ENCODE measurements at regions not wholly inside any gene's neighbourhood (a gene's known extent, or its start where the extent isn't known, plus 50 kb on each side); places are given as distances from the start of the nearest gene placed in this dataset.
"Not testable (repeated sequence)": the region's sequence is repeated elsewhere in the genome, so short reads cannot be mapped to it uniquely, and the experiment has no call there.

- H3K27ac ChIP-seq: no peak overlapping the region
- TF ChIP-seq, protein P1, sequence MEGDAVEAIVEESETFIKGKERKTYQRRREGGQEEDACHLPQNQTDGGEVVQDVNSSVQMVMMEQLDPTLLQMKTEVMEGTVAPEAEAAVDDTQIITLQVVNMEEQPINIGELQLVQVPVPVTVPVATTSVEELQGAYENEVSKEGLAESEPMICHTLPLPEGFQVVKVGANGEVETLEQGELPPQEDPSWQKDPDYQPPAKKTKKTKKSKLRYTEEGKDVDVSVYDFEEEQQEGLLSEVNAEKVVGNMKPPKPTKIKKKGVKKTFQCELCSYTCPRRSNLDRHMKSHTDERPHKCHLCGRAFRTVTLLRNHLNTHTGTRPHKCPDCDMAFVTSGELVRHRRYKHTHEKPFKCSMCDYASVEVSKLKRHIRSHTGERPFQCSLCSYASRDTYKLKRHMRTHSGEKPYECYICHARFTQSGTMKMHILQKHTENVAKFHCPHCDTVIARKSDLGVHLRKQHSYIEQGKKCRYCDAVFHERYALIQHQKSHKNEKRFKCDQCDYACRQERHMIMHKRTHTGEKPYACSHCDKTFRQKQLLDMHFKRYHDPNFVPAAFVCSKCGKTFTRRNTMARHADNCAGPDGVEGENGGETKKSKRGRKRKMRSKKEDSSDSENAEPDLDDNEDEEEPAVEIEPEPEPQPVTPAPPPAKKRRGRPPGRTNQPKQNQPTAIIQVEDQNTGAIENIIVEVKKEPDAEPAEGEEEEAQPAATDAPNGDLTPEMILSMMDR (IDR thresholded peaks at IDR 0.05 in 4 of 5, conservative IDR thresholded peaks at IDR 0.05 in 1 of 5): no peak
- TF ChIP-seq POLR2A (IDR thresholded peaks at IDR 0.05): no peak
- no peaks in the 10 kb centered on the region for H3K36me3 ChIP-seq
- DNase-seq: no peak
- H3K4me1 ChIP-seq: no peaks in the 10 kb centered on the region
- no peaks in the 10 kb centered on the region for H3K9me3 ChIP-seq
- H3K27me3 ChIP-seq: no peaks in the 10 kb centered on the region
- intact Hi-C loops (cut with DNase I; ENCODE audit: low total_unique reads): no loop called here
- ATAC-seq: no peak
- in situ Hi-C loops (cut with MboI; ENCODE audit: low sequenced_read_pairs in 4 of 4): no loop called here
- no peak overlapping the region for H3K4me3 ChIP-seq
These were observed 809.4 kb upstream of the AMELY start for GRCh38 chrY:7720974-7721373.

GRCh38 chrY:7719271-7719670, 807.7 kb upstream of the AMELY start:
- intact Hi-C loops (cut with DNase I; ENCODE audit: low total_unique reads) (no loop called here), in situ Hi-C loops (cut with MboI; ENCODE audit: low sequenced_read_pairs in 4 of 4) (no loop called here)
- Histone ChIP-seq H3K27ac (no peak overlapping the region), H3K36me3 (no peaks in the 10 kb centered on the region), H3K9me3 (no peaks in the 10 kb centered on the region), H3K4me1 (no peaks in the 10 kb centered on the region), H3K27me3 (no peaks in the 10 kb centered on the region), H3K4me3 (no peak overlapping the region)
- ATAC-seq (no peak), DNase-seq (no peak)
- TF ChIP-seq, protein P1 (IDR thresholded peaks at IDR 0.05 in 4 of 5, conservative IDR thresholded peaks at IDR 0.05 in 1 of 5): no peak
- no peak for TF ChIP-seq POLR2A (IDR thresholded peaks at IDR 0.05)

- Histone ChIP-seq H3K4me1 (no peaks in the 10 kb centered on the region), H3K9me3 (no peaks in the 10 kb centered on the region), H3K36me3 (no peaks in the 10 kb centered on the region), H3K27me3 (no peaks in the 10 kb centered on the region), H3K4me3 (no peak overlapping the region), H3K27ac (no peak overlapping the region)
- in situ Hi-C loops (cut with MboI; ENCODE audit: low sequenced_read_pairs in 4 of 4) (no loop called here), intact Hi-C loops (cut with DNase I; ENCODE audit: low total_unique reads) (no loop called here)
- ATAC-seq (no peak), DNase-seq (no peak)
- no peak for TF ChIP-seq POLR2A (IDR thresholded peaks at IDR 0.05)
- TF ChIP-seq, protein P1 (IDR thresholded peaks at IDR 0.05 in 4 of 5, conservative IDR thresholded peaks at IDR 0.05 in 1 of 5): no peak
These were observed 807.1 kb upstream of the AMELY start for GRCh38 chrY:7718626-7719025.

DNA sequence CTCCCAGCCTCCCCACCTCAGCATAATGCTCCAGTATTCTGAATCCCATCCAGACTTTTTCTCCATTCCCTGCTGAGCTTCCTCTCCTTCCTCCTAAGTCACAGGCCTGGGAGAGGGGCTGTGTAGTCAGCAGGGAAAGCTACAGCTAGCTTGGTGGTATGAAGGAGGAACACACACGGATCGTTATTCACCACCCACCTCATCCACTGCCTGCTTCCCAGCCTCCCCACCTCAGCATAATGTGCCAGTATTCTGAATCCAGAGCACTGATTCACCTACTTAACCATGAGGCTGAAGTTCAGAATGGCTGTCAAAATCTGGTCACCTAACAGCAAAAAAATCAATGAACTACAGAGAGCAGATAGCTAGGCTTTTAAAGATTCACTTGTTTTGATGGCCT, 806.6 kb upstream of the AMELY start:
- no peak for ATAC-seq

GRCh38 chrY:7714426-7714825, 802.9 kb upstream of the AMELY start:
- Histone ChIP-seq H3K4me3 (no peak overlapping the region), H3K9me3 (no peaks in the 10 kb centered on the region), H3K36me3 (no peaks in the 10 kb centered on the region), H3K4me1 (no peaks in the 10 kb centered on the region), H3K27ac (no peak overlapping the region), H3K27me3 (no peaks in the 10 kb centered on the region)
- DNase-seq: peak in 1 of 2 donors; percentile 10
- no peak for ATAC-seq
- intact Hi-C loops (cut with DNase I; ENCODE audit: low total_unique reads) (no loop called here), in situ Hi-C loops (cut with MboI; ENCODE audit: low sequenced_read_pairs in 4 of 4) (no loop called here)
- no peak for TF ChIP-seq POLR2A (IDR thresholded peaks at IDR 0.05)
- TF ChIP-seq, protein P1 (IDR thresholded peaks at IDR 0.05 in 4 of 5, conservative IDR thresholded peaks at IDR 0.05 in 1 of 5): no peak

More for the DNA sequence above, 806.6 kb upstream of the AMELY start:
- H3K36me3 ChIP-seq: no peaks in the 10 kb centered on the region
- intact Hi-C loops (cut with DNase I; ENCODE audit: low total_unique reads) (no loop called here), in situ Hi-C loops (cut with MboI; ENCODE audit: low sequenced_read_pairs in 4 of 4) (no loop called here)
- TF ChIP-seq, protein P1 (IDR thresholded peaks at IDR 0.05 in 4 of 5, conservative IDR thresholded peaks at IDR 0.05 in 1 of 5): no peak
- no peak for TF ChIP-seq POLR2A (IDR thresholded peaks at IDR 0.05)
- no peaks in the 10 kb centered on the region for H3K9me3 ChIP-seq
- no peak for DNase-seq
- no peak overlapping the region for H3K4me3 ChIP-seq
- H3K27me3 ChIP-seq: no peaks in the 10 kb centered on the region
- H3K27ac ChIP-seq: no peak overlapping the region
- no peaks in the 10 kb centered on the region for H3K4me1 ChIP-seq

DNA sequence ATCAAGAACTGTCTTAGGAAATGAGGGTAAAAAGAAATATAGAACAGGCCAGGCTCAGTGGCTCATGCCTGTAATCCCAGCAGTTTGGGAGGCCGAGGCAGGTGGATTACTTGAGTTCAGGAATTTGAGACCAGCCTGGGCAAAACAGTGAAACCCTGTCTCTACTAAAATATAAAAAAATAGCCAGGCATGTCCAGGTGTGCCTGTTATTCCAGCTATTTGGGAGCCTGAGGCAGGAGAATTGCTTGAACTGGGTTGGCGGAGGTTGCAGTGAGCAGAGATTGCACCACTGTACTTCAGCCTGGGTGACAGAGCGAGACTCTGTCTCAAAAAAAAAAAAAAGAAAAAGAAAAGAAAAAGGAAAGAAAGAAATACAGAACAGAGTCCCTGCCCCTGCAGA, 802.2 kb upstream of the AMELY start:
- H3K27ac ChIP-seq; ATAC-seq; H3K9me3 ChIP-seq; in situ Hi-C loops (cut with MboI; ENCODE audit: low sequenced_read_pairs in 4 of 4); H3K4me3 ChIP-seq; H3K27me3 ChIP-seq; H3K36me3 ChIP-seq; intact Hi-C loops (cut with DNase I; ENCODE audit: low total_unique reads); DNase-seq; H3K4me1 ChIP-seq: not testable (repeated sequence)

Measured in gastrocnemius medialis (tissue), 4 donors.